ENCODE measurements at regions not wholly inside any gene's neighbourhood (a gene's known extent, or its start where the extent isn't known, plus 50 kb on each side); places are given as distances from the start of the nearest gene placed in this dataset.
A peak's percentile ranks its signal among the peaks of the same experiment; 100 is the strongest.
"Not testable (repeated sequence)": the region's sequence is repeated elsewhere in the genome, so short reads cannot be mapped to it uniquely, and the experiment has no call there.

DNA sequence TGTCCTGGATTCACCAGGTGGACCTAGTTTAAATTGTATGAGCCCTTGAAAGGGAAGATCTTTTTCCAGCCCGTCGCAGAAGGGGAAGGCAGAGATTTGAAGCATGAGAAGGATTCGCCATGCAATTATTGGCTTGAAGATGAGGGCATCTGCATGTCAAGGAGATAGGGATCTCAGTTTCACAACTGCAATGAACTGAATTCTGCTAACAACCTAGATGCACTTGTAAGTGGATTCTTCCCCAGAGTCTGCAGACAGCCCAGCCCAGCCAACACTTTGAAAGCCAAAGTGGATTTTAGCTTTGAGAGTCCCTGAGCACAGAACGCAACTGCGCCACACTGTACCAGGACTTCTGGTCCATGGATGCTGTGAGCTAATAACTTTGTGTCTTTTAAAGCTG is 286.0 kb downstream of the TSN start:
- Histone ChIP-seq H3K4me1 (ENCODE audit: control insufficient read depth in 5 of 5, insufficient read depth in 5 of 5, low read length in 5 of 5) (no peaks in the 10 kb centered on the region), H3K4me3 (no peak overlapping the region), H3K9me3 (ENCODE audit: control insufficient read depth in 4 of 4, insufficient read depth in 3 of 4, low read length in 3 of 4) (peaks cover 0 to 4% (median 0%) of the 10 kb centered on the region in 4 donors), H3K27ac (ENCODE audit: low read depth in 1 of 2, low read length in 1 of 2) (no peak overlapping the region), H3K36me3 (ENCODE audit: control insufficient read depth in 4 of 4, insufficient read depth in 4 of 4, low read length in 4 of 4) (no peaks in the 10 kb centered on the region), H3K9ac (ENCODE audit: insufficient read depth in 1 of 2, low read length in 2 of 2) (no peak overlapping the region), H3K27me3 (ENCODE audit: control insufficient read depth in 3 of 3, insufficient read depth in 3 of 3, low read length in 2 of 3) (no peaks in the 10 kb centered on the region)
- ATAC-seq (ENCODE audit: insufficient read depth, low FRiP score) (no peak), DNase-seq (no peak)
- WGBS, 2 donors = 94 to 98% methylated on average over 5 of the region's 5 CpGs
- TF ChIP-seq CTCF (IDR thresholded peaks at IDR 0.05; ENCODE audit: control extremely low read depth, extremely low read depth) = no peak

GRCh38 chr2:122051659-122052058 is 296.2 kb downstream of the TSN start:
- H3K4me1 ChIP-seq (ENCODE audit: control insufficient read depth in 5 of 5, insufficient read depth in 5 of 5, low read length in 5 of 5) = peaks cover 0 to 11% (median 0%) of the 10 kb centered on the region in 5 donors
- 97 to 98% methylated on average over 5 to 15 of the region's 20 CpGs for WGBS, 2 donors
- DNase-seq; H3K27ac ChIP-seq (ENCODE audit: low read depth in 1 of 2, low read length in 1 of 2); ATAC-seq (ENCODE audit: insufficient read depth, low FRiP score); H3K27me3 ChIP-seq (ENCODE audit: control insufficient read depth in 3 of 3, insufficient read depth in 3 of 3, low read length in 2 of 3); H3K9me3 ChIP-seq (ENCODE audit: control insufficient read depth in 4 of 4, insufficient read depth in 3 of 4, low read length in 3 of 4); H3K9ac ChIP-seq (ENCODE audit: insufficient read depth in 1 of 2, low read length in 2 of 2); H3K36me3 ChIP-seq (ENCODE audit: control insufficient read depth in 4 of 4, insufficient read depth in 4 of 4, low read length in 4 of 4); H3K4me3 ChIP-seq: not testable (repeated sequence)

GRCh38 chr2:122055521-122055931 is 300.1 kb downstream of the TSN start:
- Histone ChIP-seq H3K4me3 (no peak overlapping the region), H3K4me1 (ENCODE audit: control insufficient read depth in 5 of 5, insufficient read depth in 5 of 5, low read length in 5 of 5) (peaks cover 0 to 18% (median 0%) of the 10 kb centered on the region in 5 donors), H3K9me3 (ENCODE audit: control insufficient read depth in 4 of 4, insufficient read depth in 3 of 4, low read length in 3 of 4) (no peaks in the 10 kb centered on the region), H3K27ac (ENCODE audit: low read depth in 1 of 2, low read length in 1 of 2) (no peak overlapping the region), H3K36me3 (ENCODE audit: control insufficient read depth in 4 of 4, insufficient read depth in 4 of 4, low read length in 4 of 4) (no peaks in the 10 kb centered on the region), H3K9ac (ENCODE audit: insufficient read depth in 1 of 2, low read length in 2 of 2) (no peak overlapping the region), H3K27me3 (ENCODE audit: control insufficient read depth in 3 of 3, insufficient read depth in 3 of 3, low read length in 2 of 3) (no peaks in the 10 kb centered on the region)
- DNase-seq = peak; percentile 75 to 93 (median 91)
- WGBS, 2 donors = 4 to 16% methylated on average over 4 of the region's 4 CpGs
- ATAC-seq (ENCODE audit: insufficient read depth, low FRiP score) = no peak
- TF ChIP-seq CTCF (IDR thresholded peaks at IDR 0.05; ENCODE audit: control extremely low read depth, extremely low read depth) = no peak

- no peak overlapping the region for H3K9ac ChIP-seq (ENCODE audit: insufficient read depth in 1 of 2, low read length in 2 of 2)
- 90% methylated on average over 2 of the region's 2 CpGs for WGBS, 2 donors
- ATAC-seq (ENCODE audit: insufficient read depth, low FRiP score) = no peak
Observed at GRCh38 chr2:122056853-122057252, 301.4 kb downstream of the TSN start.

More at GRCh38 chr2:122056853-122057252, 301.4 kb downstream of the TSN start:
- no peak overlapping the region for H3K27ac ChIP-seq (ENCODE audit: low read depth in 1 of 2, low read length in 1 of 2)
- H3K4me3 ChIP-seq = no peak overlapping the region
- H3K36me3 ChIP-seq (ENCODE audit: control insufficient read depth in 4 of 4, insufficient read depth in 4 of 4, low read length in 4 of 4) = no peaks in the 10 kb centered on the region
- DNase-seq = no peak
- no peaks in the 10 kb centered on the region for H3K9me3 ChIP-seq (ENCODE audit: control insufficient read depth in 4 of 4, insufficient read depth in 3 of 4, low read length in 3 of 4)
- H3K27me3 ChIP-seq (ENCODE audit: control insufficient read depth in 3 of 3, insufficient read depth in 3 of 3, low read length in 2 of 3) = no peaks in the 10 kb centered on the region
- TF ChIP-seq CTCF (IDR thresholded peaks at IDR 0.05; ENCODE audit: control extremely low read depth, extremely low read depth) = no peak
- H3K4me1 ChIP-seq (ENCODE audit: control insufficient read depth in 5 of 5, insufficient read depth in 5 of 5, low read length in 5 of 5) = peaks cover 0 to 22% (median 0%) of the 10 kb centered on the region in 5 donors
